GM18499 (cell line): ENCODE measurements at regions not wholly inside any gene's neighbourhood (a gene's known extent, or its start where the extent isn't known, plus 50 kb on each side); places are given as distances from the start of the nearest gene placed in this dataset.

Experiments
- ATAC-seq: cut with Tn5 transposase; IDR thresholded peaks from one replicate; pipeline ENCODE4 v1.9.1; 2021; ENCODE audit warnings: moderate number of reproducible peaks; ENCODE audit not compliant: insufficient read depth, unreplicated experiment

DNA sequence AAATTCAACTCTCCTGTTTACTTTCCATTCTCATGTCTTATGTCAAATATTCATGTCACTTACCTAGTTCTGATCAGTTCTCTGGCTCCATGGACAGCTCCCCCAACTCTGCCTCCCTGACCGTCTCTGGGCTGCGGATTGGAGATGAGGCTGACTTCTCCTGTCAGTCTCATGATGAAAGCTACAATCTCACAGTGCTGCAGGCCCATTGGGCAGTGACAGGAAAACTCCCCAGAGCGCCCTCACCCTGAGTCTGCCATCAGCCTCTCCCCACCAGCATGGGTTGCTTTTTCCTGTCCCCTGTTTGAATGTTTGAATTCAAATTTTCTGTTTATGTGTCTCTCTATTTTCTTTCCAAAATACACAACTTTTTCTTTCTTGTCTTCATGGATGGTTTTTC, 63.8 kb upstream of the TOP3B start:
- ATAC-seq: no peak

- ATAC-seq: no peak
These were observed 63.2 kb upstream of the TOP3B start for GRCh38 chr22:22045571-22046335.

- ATAC-seq: no peak
These were observed 61.6 kb upstream of the TOP3B start for GRCh38 chr22:22044153-22044552.

- ATAC-seq: no peak
These were observed 60.9 kb upstream of the TOP3B start for GRCh38 chr22:22043296-22044078.

GRCh38 chr22:22042599-22043295, 60.2 kb upstream of the TOP3B start:
- no peak for ATAC-seq

DNA sequence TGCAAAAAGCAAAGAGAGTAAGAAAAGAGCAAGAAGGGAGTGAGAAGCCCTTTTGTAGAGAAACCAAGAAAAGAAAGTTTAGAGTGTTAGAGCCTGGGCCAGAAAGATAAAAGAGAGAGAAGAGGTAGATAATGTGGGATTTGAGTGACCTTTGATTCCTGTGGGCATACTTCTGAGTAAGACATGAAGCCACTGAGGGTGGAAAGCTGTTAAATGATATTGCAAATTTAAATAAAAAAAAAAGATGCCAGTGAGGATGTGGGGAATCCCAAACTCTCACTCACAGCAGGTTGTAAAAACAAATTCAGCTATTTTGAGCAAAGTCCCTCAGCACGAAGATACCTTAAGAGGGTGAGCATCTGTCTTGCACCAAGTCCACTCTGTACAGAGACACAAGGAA, 59.4 kb upstream of the TOP3B start:
- no peak for ATAC-seq

GRCh38 chr22:22040908-22041307, 58.3 kb upstream of the TOP3B start:
- ATAC-seq: no peak

DNA sequence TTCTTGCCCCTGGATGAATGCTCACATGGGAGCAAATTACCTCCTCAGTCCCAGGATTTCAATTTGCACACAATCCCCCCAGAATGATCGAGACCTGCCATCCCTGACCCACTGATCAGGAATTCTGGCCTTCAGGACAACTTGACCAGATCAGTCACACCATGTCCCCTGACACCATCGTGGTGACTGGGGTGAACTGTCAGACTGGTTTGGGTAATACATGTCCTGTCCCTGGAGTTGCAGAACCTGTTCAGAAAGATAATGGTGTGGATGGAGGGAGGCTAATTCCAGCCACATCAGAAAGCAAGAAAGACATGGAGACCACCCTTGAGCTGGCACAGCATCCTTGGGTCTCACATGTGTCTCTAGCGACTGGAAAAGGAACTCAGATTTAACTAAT, 57.9 kb upstream of the TOP3B start:
- ATAC-seq: no peak

DNA sequence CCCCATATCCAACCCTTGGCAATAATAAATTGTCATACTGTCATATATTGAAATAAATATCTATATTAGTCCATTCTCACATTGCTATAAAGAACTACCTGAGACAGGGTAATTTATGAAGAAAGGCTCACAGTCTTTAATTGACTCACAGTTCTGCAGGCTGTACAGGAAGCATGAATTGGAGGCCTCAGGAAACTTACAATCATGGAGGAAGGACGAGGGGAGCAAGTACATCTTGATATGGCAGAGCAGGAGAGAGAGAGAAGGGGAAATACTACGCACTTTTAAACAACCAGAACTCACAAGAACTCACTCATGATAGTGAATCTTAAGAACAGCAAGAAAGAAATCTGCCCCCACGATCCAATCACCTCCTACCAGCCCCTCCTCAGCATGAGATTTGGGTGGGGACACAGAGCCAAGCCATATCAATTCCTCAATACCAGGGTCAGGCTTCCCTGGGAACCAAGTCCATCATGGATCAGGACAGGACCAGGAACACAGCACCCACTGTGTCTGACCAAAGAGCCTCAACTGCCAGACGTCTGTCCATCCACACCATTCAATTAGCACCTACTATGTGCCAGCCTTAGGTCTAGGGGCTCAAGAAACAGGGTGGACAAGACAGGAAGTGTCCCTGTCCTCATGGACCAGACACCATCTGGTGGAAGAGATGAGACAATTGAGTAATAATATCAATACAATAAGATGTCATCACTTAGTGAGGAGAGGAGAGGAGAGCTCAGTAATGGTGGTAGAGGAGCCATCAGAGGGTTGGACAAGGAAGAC, 56.9 kb upstream of the TOP3B start:
- no peak for ATAC-seq

- no peak for ATAC-seq
These were observed 55.7 kb upstream of the TOP3B start for GRCh38 chr22:22038178-22038880.

DNA sequence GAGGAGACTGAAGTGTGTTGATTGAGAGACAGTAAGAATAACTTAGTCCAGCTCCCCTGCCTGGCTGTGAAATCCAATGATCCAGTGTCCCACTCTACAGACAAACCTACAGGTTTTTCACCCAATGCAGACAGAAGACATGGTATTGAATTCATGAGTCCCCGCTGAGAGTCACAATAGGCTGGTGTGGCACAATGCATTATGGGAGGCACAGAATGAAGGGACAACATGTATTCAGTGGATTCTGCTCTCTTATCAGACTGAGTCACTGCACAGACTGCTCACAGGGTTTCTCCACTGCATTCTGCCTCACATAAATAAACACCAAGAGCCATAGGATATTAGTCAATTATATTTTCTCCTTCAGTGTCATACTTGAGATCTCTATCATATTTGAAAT, 55.2 kb upstream of the TOP3B start:
- no peak for ATAC-seq

DNA sequence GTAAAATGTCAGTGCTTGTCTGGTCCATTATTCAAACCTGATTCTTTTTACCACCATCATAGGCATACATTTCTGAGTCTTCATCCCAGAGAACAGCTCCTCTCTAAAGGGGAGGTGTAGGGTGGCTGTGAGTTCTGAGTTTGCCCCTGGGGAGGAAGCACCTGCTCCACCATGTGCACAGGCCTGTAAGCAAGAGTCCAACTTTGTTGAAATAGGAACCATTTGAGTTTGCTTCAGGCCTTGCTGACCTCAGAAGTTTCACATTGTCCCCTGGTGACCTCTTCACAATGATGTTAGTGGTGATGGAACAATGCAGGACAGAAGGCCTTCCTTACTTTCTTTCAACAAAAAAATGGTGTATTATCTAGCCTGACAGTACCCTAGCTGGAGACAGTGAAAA, 54.6 kb upstream of the TOP3B start:
- no peak for ATAC-seq

DNA sequence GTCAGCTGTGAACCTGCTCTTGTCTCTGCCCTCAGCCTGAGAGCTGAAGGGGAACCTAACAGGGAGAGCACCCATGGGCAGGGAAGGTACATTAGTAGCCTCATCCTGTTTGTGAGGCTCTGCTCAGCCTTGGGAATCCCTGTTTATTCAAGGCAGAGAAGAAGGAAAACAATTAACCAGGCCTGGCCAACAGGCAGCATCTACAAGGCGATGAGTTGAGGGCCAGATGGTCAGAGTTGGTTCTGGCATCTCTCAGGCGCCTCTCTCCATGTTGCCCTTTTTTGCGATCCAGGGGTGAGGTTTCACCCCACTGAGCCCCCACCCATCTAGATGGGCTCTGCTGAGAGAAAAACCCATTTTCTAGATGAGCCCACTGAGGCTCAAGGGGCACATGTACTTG, 54.0 kb upstream of the TOP3B start:
- no peak for ATAC-seq

- no peak for ATAC-seq
These were observed 53.3 kb upstream of the TOP3B start for GRCh38 chr22:22035771-22036314.

DNA sequence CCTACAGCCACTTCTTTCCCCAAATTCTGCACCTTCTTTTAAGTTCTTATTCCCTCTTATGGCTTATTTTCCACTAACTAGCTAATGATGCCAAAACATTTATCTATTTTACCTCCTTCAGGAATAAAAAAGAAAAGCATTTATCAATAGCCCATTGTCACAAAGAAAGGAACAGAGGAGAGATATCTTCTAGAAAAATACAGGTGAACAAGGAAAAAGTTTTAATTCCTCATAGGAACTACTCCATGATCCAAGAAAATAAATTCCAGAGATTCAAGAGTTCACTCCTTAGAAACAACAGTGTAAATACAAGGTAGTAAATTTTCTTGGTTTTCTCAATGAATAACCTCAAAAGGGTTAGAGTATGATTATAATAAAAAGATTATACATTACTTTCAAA, 52.6 kb upstream of the TOP3B start:
- no peak for ATAC-seq

- ATAC-seq: no peak
These were observed 52.0 kb upstream of the TOP3B start for GRCh38 chr22:22034469-22035132.

- no peak for ATAC-seq
These were observed 51.3 kb upstream of the TOP3B start for GRCh38 chr22:22033803-22034468.
